ENCODE measurements at regions not wholly inside any gene's neighbourhood (a gene's known extent, or its start where the extent isn't known, plus 50 kb on each side); places are given as distances from the start of the nearest gene placed in this dataset.

DNA sequence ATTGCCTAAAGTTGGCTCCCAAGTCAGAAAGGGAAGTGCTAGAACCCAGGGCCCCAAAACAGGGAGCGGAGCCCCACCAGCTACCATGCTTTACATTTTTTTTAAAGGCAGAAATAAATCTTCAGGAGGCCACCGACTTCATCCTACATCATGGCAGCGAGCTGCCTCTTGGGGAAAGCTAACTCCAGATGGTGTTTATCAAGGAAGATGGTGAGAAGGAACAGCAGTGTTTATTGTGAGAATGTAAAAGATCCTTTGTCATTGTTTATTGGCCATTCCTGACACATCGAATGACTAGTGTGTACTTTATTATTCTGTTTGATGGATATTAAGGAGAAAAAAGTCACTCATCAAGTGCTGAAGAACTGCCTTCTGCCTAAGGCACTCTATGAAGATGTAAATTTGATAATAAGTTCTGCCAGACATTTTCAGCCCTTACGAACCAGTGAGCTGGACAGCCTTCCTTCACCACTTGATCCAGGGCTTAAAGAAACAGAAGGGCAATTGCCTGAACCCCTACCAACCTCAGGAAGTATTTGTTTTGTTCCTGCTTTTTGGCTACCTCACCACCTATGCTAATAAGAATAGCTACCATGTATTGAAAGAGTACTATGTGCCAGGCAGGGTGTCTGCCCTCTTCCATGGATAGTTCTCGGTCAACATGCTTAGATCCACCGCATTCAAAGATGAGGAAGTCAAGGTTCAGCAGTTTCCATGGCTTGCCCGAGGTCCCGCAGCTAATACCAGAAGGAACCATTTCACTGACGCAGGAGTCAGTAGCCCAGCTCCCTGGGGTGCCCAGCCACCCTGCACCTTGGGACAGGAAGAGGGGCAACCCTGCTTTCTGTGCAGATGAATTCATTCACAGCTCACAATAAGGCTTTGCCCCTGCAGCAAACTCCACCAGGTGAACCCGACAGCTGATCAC is 194.7 kb upstream of the RREB1 start:
- Mint-ChIP-seq H3K36me3 (ENCODE audit: insufficient read depth, unreplicated experiment) (no peaks in the 10 kb centered on the region), H3K4me3 (ENCODE audit: unreplicated experiment) (no peak overlapping the region), H3K9me3 (ENCODE audit: unreplicated experiment) (no peaks in the 10 kb centered on the region), H3K27me3 (ENCODE audit: insufficient read depth, unreplicated experiment) (no peaks in the 10 kb centered on the region), H3K4me1 (ENCODE audit: insufficient read depth, unreplicated experiment) (peaks cover 12% of the 10 kb centered on the region), H3K27ac (ENCODE audit: low read depth, unreplicated experiment) (no peak overlapping the region)
- ChIA-PET CTCF (interaction anchor here (0.6 kb wide), 1 partner anchor 11 kb away, joined by 3 read pairs; no protein-coding TSS in a partner anchor), POLR2A (interaction anchor here (0.6 to 1.3 kb wide), 6 partner anchors 27 to 228 kb away, joined by 3 to 7 read pairs (median 3); no protein-coding TSS in a partner anchor)
- no TSS peak for BruUV-seq (replicated peaks)
- intact Hi-C loops (cut with micrococcal nuclease), result loop anchor here (10.0 kb wide), 1 partner anchor 188 kb away; no protein-coding TSS in a partner anchor
- DNase-seq (ENCODE audit: unreplicated experiment), result no peak
- TF ChIP-seq, protein P1, sequence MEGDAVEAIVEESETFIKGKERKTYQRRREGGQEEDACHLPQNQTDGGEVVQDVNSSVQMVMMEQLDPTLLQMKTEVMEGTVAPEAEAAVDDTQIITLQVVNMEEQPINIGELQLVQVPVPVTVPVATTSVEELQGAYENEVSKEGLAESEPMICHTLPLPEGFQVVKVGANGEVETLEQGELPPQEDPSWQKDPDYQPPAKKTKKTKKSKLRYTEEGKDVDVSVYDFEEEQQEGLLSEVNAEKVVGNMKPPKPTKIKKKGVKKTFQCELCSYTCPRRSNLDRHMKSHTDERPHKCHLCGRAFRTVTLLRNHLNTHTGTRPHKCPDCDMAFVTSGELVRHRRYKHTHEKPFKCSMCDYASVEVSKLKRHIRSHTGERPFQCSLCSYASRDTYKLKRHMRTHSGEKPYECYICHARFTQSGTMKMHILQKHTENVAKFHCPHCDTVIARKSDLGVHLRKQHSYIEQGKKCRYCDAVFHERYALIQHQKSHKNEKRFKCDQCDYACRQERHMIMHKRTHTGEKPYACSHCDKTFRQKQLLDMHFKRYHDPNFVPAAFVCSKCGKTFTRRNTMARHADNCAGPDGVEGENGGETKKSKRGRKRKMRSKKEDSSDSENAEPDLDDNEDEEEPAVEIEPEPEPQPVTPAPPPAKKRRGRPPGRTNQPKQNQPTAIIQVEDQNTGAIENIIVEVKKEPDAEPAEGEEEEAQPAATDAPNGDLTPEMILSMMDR (IDR thresholded peaks at IDR 0.05; ENCODE audit: unreplicated experiment), result no peak

DNA sequence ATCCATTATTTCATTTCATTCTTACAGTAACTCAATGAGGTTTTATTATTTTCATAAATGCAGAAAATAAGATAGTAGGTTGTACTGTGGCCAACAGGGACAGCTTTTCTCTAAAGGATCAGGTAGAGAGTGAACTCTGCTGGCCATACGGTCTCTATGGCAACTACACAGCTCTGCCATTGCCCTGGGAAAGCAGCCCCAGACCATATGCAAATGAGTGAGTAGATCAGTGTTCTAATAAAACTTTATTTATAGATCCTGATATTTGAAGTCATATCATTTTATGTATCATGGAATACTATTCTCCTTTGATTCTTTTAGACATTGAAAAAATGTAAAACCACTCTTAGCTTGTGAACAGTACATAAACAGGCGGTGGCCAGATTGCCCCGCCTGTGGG is 192.5 kb upstream of the RREB1 start:
- TF ChIP-seq, protein P1 (IDR thresholded peaks at IDR 0.05; ENCODE audit: unreplicated experiment), result no peak
- Mint-ChIP-seq H3K27me3 (ENCODE audit: insufficient read depth, unreplicated experiment) (no peaks in the 10 kb centered on the region), H3K36me3 (ENCODE audit: insufficient read depth, unreplicated experiment) (no peaks in the 10 kb centered on the region), H3K9me3 (ENCODE audit: unreplicated experiment) (no peaks in the 10 kb centered on the region), H3K27ac (ENCODE audit: low read depth, unreplicated experiment) (peak overlapping the region; percentile 83), H3K4me3 (ENCODE audit: unreplicated experiment) (peak overlapping the region; percentile 65), H3K4me1 (ENCODE audit: insufficient read depth, unreplicated experiment) (peaks cover 24% of the 10 kb centered on the region)
- POLR2A ChIA-PET, result interaction anchor here (0.6 to 4.2 kb wide), 20 partner anchors 9 to 320 kb away, joined by 3 to 28 read pairs (median 6); partner anchors contain the start of gene RREB1
- BruUV-seq (replicated peaks), result no TSS peak
- intact Hi-C loops (cut with micrococcal nuclease), result loop anchor here (2.0 to 10.0 kb wide), 4 partner anchors 190 to 327 kb away; no protein-coding TSS in a partner anchor
- CTCF ChIA-PET, result interaction anchor here (0.6 to 2.3 kb wide), 12 partner anchors 9 to 328 kb away, joined by 3 to 11 read pairs (median 4); no protein-coding TSS in a partner anchor
- peak; percentile 43 for DNase-seq (ENCODE audit: unreplicated experiment)

DNA sequence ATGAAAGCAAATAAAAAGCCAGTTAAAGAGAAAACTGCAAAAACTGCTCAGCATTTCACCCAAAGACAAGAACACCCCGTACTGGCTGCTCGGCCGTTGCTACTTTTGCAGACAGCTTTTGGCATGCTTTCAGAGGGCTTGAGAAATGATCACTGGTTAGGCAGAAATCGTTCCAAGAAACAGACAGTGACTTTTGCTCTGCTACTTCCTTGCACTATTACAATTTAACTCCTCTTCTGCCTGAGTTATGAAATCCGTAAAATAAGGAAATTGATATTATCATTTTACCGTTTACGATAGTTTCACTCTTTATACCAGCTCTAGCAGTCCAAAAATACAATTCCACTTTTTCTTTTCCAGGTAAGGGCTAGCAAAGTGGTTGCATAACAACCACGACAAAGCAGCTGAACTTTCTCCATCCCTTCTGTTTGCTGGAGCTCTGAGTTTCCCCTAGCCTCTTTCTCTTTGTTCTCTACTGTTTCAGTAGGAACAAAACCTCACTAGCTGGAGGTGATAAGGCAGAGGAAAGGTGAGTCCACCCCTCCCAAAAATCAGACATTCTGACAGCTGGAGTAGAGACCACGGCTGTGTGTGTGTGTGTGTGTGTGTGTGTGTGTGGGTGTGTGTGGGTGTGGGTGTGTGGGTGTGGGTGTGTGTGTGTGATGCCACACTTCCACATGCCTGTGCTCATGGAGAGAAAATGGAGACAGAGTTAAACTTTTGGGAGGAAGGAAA is 191.8 kb upstream of the RREB1 start:
- peak overlapping the region; percentile 65 for H3K4me3 Mint-ChIP-seq (ENCODE audit: unreplicated experiment)
- intact Hi-C loops (cut with micrococcal nuclease), result loop anchor here (2.0 to 10.0 kb wide), 4 partner anchors 191 to 326 kb away; no protein-coding TSS in a partner anchor
- H3K9me3 Mint-ChIP-seq (ENCODE audit: unreplicated experiment), result no peaks in the 10 kb centered on the region
- CTCF ChIA-PET, result interaction anchor here (0.6 to 2.3 kb wide), 11 partner anchors 10 to 1854 kb away, joined by 3 to 11 read pairs (median 4); no protein-coding TSS in a partner anchor
- TF ChIP-seq, protein P1 (IDR thresholded peaks at IDR 0.05; ENCODE audit: unreplicated experiment), result no peak
- no peaks in the 10 kb centered on the region for H3K36me3 Mint-ChIP-seq (ENCODE audit: insufficient read depth, unreplicated experiment)
- DNase-seq (ENCODE audit: unreplicated experiment), result peak; percentile 77
- BruUV-seq (replicated peaks), result no TSS peak
- POLR2A ChIA-PET, result interaction anchor here (0.5 to 4.2 kb wide), 24 partner anchors 10 to 320 kb away, joined by 3 to 28 read pairs (median 5); partner anchors contain the start of gene RREB1
- H3K4me1 Mint-ChIP-seq (ENCODE audit: insufficient read depth, unreplicated experiment), result peaks cover 27% of the 10 kb centered on the region
- H3K27me3 Mint-ChIP-seq (ENCODE audit: insufficient read depth, unreplicated experiment), result no peaks in the 10 kb centered on the region
- peak overlapping the region; percentile 83 for H3K27ac Mint-ChIP-seq (ENCODE audit: low read depth, unreplicated experiment)

All from MCF 10A (cell line).